G401 (cell line): ENCODE measurements at regions not wholly inside any gene's neighbourhood (a gene's known extent, or its start where the extent isn't known, plus 50 kb on each side); places are given as distances from the start of the nearest gene placed in this dataset.

Experiments
- DNase-seq: peaks from one replicate; pipeline ENCODE4 v3.0.0-alpha.2; 2015; ENCODE audit warnings: low spot score
- in situ Hi-C: cut with HindIII; loops from 2 replicates; pipeline ENCODE4 v1.10.0; 2016; ENCODE audit warnings: low sequenced_read_pairs, mixed read lengths

DNA sequence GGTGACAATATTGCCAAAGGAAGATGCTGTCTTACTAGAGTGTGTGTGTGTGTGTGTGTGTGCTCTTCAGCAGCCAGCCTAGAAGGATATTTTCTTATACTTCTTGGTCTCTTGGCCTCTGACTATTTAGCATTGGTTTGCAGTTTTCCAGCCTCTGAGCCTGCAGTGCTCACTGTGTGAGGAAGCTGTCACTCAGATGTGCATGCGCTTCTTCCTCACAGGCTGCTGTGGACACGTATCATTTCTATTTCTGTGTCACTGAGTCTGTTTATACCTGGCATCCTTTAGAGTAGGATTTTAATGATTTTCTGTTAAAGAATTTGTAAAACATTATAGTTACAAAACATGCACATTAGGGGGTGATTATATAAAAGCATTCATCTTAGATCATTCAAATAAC lies 83.3 kb downstream of the ALDH8A1 start:
- in situ Hi-C loops: no loop called here
- no peak for DNase-seq

DNA sequence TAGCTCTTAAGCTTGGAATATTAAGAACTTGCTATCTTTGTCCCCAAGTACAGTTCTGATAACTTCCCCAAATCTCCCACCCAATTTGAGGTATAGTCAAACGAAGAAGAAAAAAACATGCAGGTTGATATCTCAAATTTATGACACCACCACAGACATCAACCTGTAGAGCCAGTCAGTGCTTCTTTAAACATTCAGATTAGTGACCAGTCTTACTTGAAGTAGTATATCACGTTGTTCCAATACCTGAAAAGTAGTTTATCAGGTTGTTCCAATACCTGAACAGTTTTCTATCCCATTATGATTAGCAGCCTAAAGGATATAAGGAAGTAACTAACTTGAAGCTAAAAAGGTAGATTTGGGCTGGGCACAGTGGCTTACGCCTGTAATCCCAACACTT lies 85.3 kb downstream of the ALDH8A1 start:
- DNase-seq: no peak
- in situ Hi-C loops: no loop called here

DNA sequence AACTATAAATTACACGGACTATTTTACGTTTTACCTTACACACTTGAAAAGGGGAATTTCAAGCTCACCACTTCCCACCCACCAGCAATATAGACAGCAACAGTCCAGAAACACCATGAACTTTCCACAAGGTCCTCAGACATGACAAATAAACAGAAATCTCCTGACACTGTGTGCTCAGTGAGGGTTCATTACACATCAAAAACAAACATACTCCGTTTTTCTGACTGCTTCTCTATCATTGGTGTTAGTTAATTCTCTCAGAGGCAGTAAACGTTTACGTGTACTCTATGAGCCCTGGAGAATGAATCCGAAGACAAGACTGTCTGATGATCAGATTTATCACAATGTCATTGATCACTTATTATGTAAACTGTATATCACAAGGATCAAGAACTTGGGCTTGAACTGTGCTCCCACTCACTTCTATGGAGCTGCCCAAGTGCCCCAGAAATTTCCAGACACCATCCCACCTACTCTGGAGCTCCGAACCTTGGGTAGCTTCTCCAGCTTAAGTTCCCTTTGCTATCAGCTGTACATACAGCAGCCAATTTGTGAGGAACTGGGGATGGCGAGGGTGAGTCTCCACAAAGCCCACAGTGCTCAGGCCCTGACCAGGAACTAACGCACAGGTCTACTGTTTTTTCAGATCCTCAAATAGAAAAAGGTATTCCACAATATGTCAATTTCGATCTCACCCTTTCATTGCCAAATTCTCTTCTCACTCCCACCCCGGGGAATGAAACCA lies 86.0 kb downstream of the ALDH8A1 start:
- in situ Hi-C loops: no loop called here
- no peak for DNase-seq

DNA sequence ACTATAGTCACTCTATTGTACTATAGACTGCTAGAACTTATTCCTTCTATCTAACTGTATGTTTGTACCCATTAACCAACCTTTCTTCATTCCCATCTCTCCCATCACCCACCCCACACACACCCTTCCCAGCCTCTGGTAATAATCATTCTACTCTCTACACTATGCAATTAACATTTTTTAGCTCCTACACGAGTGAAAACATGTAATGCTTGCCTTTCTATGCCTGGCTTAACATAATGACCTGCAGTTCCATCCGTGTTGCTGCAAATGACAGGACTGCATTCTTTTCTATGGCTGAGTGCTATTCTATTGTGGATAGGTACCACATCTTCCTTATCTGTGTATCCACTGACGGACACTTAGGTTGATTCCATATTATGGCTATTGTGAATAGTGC lies 95.5 kb downstream of the ALDH8A1 start:
- in situ Hi-C loops: no loop called here
- no peak for DNase-seq

DNA sequence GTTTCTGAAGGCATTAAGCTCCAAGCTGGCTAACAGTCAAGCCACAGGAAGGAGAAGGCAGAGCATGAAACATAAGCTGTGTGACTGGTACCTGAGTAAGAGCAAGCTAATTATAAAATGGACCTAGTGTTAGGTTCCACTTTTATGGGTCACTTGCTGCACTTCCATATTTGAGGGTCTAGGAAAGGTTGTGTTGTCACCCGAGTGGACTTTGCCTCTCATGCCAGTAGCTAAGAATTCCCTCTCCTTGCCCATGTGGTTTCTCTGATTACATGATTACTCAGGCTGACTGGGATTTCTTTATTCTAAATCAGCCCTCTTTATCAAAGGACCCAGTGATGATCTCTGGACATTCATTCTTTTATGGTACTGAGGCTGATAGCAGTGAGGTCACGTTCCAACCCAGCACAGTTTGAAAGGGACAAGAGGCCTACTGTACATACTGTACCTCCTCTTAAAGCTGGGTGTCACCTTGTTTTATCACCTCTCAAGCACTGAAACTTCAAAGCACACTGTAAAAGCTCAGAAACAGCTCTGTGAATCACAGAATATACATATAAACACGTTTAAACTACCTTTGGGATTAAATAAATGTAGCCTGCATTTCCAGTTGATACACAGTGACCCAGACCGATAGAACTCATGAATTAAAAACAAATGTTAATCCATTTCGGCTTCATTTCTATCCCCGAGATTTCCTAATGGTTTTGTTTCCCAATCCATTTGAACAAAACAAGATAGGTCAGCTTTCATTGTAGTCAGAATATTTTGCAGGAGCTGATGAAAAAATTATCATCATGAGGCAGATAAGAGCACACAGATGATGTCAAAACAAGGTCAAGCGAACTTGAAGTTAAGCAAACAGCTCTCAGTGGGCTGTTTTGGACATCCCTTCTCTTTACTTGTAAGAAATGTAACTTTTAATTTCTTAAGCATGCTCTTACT lies 96.5 kb downstream of the ALDH8A1 start:
- in situ Hi-C loops: no loop called here
- DNase-seq: no peak

DNA sequence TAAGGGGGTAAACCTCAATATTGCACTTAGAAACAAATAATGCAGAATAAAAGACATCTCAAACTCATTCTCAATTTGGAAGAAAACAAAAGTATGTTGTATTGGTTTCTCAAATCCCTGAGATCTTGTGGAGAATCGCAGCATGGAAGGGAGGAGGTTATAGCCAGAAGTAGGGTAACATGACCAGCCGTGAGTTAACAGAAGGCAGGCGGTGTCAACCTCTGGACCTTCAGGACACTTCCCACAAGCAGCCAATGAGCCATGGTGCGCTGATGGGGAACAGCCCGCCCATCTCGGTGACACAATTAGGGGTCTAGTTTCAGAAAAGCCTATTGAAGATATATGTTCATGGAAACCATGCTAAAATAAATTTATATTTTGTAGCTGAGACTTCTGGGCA lies 98.4 kb downstream of the ALDH8A1 start:
- in situ Hi-C loops: no loop called here
- DNase-seq: no peak

DNA sequence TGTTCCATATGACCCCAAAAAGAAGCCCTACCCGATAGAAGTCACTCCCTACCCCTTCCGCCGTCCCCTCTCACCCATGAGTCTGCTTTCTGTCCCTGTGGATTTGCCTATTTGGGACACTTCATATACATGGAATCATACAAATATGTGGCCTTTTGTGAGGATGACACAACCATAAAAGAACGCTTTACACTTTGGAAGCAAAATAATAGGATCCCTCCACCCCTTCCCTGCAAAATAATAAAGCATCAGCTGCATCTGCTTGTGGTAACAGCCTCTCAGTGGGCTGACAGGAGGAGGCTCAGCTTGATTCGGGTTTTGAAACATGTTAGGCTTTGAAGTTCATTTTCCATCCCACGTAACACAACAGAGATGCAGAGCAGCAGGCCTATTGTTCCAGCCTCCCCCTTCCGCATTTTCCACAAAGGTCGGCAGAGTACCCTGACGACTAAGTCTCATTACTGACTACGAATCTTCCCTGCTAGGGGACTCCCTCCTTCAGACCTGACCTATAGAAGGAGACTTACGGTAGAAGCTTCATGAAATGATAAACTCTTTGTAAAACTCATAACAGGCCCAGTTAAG lies 99.1 kb downstream of the ALDH8A1 start:
- DNase-seq: no peak
- in situ Hi-C loops: no loop called here

DNA sequence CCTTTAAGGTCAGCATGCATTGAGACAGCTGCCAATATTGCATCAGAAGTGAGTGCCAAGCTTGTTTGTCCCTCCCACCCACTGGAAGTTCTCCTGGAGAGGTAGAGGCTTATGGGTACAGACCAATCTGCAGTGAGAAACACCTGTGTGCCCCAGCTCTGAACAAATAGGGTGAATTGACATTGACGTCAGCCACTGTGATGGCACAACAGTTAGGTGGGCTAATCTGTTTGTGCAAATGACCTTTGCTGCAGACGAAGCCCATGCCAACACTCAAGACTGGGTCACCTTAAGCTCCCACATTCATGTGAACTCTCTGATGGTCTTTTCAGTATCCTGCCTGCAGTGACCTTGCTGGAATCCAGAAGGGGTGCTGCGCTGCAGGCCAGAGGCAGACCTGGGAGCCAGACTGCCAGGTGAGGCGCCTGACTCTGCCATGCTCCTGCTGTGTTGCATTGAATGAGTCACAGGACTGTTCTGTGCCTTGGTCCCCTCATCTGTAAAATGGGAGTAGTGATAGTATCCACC lies 99.9 kb downstream of the ALDH8A1 start:
- DNase-seq: no peak
- in situ Hi-C loops: no loop called here

DNA sequence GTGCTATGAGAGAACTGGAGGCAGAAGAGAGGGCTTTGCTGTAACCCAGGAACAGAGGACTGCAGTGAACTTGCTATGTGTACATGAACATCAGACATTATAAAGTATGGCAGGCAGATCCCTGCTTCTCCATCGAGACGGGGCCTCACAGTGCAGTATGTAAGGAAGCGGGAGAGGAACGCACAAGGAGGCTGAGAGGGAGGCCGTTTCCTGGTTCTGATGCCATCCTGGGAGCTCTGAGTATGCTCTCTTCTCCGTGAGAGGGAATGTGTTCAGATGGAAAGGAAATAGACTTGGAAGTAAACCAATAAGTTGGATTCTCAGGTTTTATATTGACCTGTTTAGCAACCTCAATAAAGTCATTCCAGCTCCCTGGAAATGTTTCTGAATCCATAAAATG lies 101.8 kb downstream of the ALDH8A1 start:
- in situ Hi-C loops: no loop called here
- DNase-seq: no peak

DNA sequence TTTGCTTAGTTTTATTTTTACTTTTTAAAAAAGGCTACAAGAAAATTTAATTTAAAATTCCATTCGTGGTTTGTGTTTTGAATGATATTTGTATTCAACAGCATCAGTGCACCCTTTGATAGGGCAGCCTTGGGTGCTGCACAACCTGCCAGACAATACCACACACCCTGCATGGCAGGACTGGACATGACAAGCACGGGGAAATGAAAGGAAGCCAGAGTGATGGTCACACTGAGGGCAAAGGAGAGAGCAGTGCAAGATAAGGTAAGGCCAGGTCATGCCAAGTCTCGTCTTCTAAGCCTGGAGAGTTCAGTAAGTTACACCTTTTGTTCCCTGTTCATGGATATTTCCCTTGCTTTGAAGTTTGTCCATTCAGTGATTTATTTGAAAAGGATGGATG lies 103.0 kb downstream of the ALDH8A1 start:
- no peak for DNase-seq
- in situ Hi-C loops: no loop called here

DNA sequence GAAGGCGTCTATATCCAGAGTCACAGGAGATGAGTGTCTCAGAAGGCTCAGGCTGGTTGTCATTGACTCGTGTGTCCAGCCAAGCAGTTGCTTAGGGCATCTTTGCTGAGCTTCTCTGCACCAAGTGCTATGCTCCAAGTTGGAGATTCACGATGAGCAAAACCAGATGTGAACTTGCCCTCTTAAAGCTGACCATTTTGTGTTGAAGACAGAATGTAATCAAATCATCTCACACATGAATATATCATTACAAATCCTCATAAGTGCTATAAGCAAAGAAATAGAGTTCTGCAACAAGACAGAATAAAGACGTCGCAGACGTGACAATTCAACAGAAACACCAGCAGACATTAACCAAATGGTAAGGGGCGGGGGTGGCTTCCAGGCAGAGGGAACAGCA lies 103.9 kb downstream of the ALDH8A1 start:
- DNase-seq: no peak
- in situ Hi-C loops: no loop called here

DNA sequence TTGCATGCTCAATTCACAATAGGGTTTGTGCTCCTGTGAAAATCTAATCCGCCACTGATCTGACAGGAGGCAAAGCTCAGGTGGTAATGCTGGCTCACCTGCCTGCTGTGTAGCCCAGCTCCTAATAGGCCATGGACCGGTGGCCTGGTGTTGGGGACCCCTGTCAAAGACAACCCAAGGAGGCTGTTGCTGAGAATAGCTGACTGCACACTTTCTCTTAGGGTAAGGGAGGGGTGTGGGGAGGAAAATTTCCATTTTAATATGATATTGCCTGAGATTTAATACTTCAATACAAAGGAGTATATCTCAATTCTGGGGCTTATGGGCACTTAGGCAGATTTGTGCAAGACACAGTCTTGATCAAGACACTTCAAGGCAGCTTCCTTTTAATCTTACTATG lies 105.8 kb downstream of the ALDH8A1 start:
- DNase-seq: no peak
- in situ Hi-C loops: no loop called here

DNA sequence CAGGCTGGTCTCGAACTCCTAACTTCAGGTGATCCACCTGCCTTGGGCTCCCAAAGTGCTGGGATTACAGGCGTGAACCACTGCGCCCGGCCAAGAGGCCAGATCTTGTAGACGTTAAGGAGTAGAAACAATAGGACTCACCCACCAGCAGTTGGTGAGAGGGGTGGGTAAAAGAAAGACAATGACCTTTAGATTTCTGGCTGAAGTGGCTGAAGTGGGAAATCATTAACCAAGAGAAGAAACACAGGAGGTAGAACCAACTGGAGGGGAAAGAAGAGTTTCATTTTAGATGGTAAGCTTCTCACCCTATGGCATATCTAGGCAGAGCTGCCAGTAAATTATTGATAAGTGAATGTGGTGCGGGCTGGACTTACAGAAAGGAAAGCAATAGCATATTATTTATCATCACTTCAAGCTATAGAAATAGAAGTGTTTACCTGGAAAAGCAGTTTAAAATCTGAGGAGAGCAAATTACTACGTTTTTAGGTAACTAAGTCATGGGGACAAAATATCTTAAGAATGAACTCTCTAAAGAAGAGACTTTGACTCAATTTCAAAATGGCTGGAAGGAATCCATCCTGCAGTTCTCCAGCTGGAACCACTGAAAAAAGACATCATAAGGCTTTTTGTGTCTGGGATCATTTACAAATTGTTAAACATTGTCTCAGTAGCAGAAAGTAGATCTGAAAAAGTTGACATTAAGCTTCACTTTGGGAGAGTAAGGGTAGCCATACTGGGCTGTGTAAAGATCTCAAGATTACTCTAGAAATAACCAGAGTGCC lies 109.6 kb downstream of the ALDH8A1 start:
- in situ Hi-C loops: no loop called here
- DNase-seq: no peak

DNA sequence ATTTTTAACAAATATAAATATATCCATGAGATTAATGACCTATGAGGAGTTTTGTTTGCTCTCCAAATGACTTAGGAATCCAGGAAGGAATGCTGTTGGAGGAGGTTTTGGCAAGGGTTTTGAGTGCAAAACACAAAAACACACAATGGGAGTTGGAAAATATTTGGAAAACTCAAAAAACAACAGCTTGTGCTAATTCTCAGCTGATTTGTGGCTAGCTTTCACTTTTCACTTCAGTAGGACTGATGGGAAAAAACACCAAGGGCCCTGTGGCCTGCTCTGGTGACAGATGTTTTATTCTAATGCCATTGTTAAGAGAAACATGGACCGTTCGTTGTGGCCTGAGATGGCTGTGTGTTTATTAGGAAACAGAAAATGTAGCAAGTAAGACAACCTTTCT lies 113.9 kb downstream of the ALDH8A1 start:
- in situ Hi-C loops: no loop called here
- DNase-seq: no peak

DNA sequence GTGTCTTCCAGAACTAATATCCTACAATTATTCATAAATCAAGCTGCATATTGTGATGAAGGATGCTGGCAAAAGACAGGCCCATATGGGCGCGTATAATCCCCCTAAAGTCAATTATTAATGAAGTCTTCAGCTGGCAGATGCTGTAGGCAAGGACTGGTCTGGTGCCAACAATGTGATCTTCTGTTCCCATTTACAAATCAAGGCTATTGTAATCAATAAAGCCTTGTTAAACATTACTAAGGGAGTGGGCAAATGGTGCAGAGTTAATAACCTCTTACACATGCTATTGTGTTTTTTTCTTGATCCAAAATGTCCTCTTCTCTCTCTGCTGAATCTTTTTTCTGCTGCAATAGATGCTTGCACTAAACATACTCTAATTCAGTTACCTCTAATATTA lies 119.0 kb downstream of the ALDH8A1 start:
- no peak for DNase-seq
- in situ Hi-C loops: no loop called here

DNA sequence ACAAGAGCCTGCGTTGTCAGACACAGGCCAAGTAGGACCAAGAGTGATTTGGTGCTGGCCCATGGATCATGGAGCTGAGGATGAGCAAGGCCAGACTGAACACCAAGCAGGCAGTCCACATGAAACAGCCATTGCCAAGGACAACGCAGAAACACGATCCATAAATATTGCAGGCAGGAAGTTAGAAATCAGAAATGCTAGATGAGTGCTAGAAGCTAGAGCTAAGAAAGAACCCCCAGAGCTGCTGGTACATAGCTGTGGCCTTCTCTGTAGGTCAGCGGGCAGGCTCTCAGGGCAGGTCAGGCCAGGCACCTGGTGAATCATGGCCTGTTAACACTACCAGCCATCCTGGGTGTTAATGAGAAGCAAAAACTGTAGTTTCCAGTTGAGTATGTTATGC lies 119.7 kb downstream of the ALDH8A1 start:
- in situ Hi-C loops: no loop called here
- DNase-seq: no peak

DNA sequence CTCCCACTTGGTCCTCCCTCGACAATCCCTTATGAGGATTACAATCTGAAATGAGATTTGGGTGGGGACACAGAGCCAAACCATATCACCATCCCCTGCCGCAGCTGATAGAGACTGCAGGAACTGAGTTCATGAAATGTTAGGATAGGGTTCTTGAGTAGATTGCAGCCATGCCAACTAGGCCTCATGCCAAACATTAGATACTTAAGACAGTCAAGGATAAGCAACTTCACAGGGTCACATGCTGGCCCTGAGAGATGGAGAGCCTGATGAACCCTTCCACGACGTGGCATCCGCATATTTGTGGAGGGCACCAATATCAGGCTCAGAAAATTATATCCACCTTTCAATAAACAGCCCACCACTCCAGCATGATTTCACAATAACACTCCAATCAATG lies 121.3 kb downstream of the ALDH8A1 start:
- in situ Hi-C loops: no loop called here

DNA sequence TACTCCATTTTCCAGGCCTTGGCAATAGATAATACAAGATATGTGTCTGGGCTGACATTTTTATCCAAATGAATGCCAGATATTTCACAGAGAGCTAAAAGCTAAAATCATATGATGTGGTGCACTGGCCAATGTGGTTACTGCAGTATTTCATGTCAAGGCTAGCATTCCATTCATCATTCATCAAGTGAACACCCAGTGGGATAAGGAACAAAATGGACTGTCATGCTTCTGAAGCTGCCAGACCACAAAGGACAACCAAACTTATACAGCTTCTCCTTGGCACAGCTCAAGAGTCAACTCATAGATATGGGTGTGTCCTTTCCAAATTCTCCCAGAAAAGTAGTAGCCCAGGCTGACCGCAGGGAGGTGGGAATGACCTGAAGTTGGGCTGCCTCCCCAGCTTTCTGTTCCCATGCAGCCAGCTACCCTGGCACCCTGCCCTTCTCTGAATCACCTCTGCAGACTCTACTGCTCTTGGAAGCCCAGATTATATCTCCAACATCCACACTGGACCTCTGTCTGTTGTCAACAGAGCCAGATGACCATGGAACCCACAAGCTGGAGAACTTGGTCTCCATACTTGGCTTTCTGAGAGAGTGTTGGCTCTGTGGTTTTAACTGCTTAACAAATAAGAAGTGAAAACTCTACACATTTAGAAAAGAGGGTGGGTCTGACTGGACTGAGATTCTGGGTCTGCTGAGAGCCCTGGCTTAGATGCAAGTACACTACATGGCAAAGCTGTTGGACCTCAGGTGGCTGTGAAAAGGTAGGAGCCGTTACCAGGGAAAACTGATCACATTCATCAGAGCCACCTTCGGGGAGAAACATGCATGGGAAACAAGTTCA lies 122.8 kb downstream of the ALDH8A1 start:
- no peak for DNase-seq
- in situ Hi-C loops: no loop called here

More for the DNA sequence above, 121.3 kb downstream of the ALDH8A1 start:
- no peak for DNase-seq

DNA sequence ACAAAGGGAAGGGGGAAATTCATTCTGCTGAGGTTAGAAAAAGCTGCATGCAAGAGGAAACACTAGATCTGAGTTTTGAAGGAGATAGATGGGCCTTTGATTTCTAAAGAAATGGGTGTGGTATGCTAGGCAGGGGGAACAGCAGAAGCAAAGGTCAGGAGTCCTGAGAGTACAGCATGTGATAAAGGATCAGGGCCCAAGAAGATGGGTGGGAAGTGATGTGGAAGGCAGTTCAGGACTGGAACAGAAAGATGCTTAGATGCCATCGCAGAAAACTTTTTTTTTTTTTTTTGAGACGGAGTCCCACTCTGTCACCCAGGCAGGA lies 126.2 kb downstream of the ALDH8A1 start:
- in situ Hi-C loops: no loop called here
- no peak for DNase-seq
